Hepatocyte (in vitro differentiated cells): ENCODE measurements at regions not wholly inside any gene's neighbourhood (a gene's known extent, or its start where the extent isn't known, plus 50 kb on each side); places are given as distances from the start of the nearest gene placed in this dataset.

Experiments
- CTCF ChIP-seq: fragments of 200-600 bp; sonication (generic); IDR thresholded peaks from 2 replicates; pipeline ENCODE4 v1.5.1; 2016; ENCODE audit warnings: antibody characterized with exemption, mild to moderate bottlenecking; ENCODE audit not compliant: poor library complexity
- EZH2 ChIP-seq: fragments of 200-600 bp; sonication (generic); IDR thresholded peaks from 2 replicates; pipeline ENCODE4 v1.6.1; 2016; ENCODE audit warnings: antibody characterized with exemption, mild to moderate bottlenecking, borderline replicate concordance
- EZH2phosphoT487 ChIP-seq: fragments of 200-600 bp; sonication (generic); IDR thresholded peaks from one replicate; pipeline ENCODE4 v1.6.1; 2018; ENCODE audit warnings: antibody characterized with exemption, mild to moderate bottlenecking, low read depth, moderate library complexity; ENCODE audit not compliant: unreplicated experiment, severe bottlenecking

GRCh38 chr5:32165-32564 lies 59.8 kb upstream of the PLEKHG4B start:
- TF ChIP-seq CTCF (no peak), EZH2 (no peak), EZH2phosphoT487 (no peak)
